Muscle of leg (tissue), 3 donors: ENCODE measurements at regions not wholly inside any gene's neighbourhood (a gene's known extent, or its start where the extent isn't known, plus 50 kb on each side); places are given as distances from the start of the nearest gene placed in this dataset.

Experiments used
- DNase-seq: peaks from one replicate; pipeline ENCODE4 v3.0.0; 2013
- H3K27ac ChIP-seq: one replicate; pipeline ENCODE4 v1.5.1; 2013; ENCODE audit warnings: mild to moderate bottlenecking, low read length, control low read depth
- H3K27me3 ChIP-seq: one replicate; pipeline ENCODE4 v1.6.1; 2013; ENCODE audit warnings: low read length; ENCODE audit not compliant: control insufficient read depth, insufficient read depth
- H3K36me3 ChIP-seq: one replicate; pipeline ENCODE4 v1.6.1; 2013; ENCODE audit warnings: low read length; ENCODE audit not compliant: control insufficient read depth, insufficient read depth
- H3K4me1 ChIP-seq: one replicate; pipeline ENCODE4 v1.6.1; 2013; ENCODE audit warnings: low read length; ENCODE audit not compliant: control insufficient read depth, insufficient read depth
- H3K4me3 ChIP-seq: one replicate; pipeline ENCODE4 v1.5.1; 2013; ENCODE audit warnings: low read length, control low read depth
- H3K9me3 ChIP-seq: replicated peaks from 2 replicates; pipeline ENCODE4 v1.6.1; 2013; ENCODE audit warnings: low read depth, low read length; ENCODE audit not compliant: control insufficient read depth
- WGBS: methylation state at CpG from one replicate; pipeline ENCODE4 v1.1.5; 2013; ENCODE audit warnings: missing lambda C conversion rate; ENCODE audit not compliant: insufficient coverage; 5-methylcytosine and 5-hydroxymethylcytosine counted together

DNA sequence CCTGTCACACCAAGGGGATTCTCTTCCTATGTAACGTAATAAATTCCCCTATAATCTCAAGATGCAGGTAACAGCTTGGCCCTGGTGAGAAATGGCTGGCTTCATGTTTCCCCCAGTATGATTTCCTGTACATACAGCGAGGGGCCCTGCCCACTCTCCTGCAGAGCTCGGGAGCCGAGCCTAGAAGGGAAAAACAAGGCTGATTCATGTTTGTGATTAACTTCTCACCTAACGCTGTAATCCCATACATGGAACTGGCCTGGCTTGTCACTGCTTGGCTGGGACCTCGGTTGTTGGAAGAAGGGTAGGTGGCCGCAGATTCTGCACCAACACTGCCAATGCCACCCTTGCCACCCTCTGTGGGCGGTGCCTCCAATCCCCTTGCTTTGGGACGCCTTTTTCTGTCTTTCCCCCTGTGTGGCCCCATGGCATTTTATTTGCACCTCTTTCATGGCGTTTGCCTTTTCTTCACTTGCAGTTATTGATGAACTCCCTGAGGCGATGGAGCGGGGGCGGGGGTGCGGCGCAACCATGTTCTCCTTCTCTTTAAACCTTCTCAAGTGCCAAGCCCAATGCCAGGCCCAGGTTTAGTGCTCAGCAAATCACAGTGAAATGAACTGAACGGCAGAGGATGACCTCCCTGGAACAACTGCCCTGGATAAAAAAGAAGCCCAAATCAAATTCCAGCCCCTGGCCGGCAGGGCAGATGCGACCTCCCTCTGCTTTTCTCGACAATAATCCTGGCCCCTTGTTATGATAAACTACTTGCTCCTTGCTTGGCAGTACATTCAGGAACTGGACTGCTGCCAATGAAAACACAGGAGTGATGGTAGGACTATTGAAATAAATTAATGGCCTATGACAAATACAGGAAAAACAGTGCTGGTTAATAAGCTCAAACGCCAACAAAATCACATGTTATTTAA is 108.1 kb downstream of the TMEM174 start:
- Histone ChIP-seq H3K4me3 (no peak overlapping the region), H3K27me3 (peaks cover 33% of the 10 kb centered on the region), H3K36me3 (no peaks in the 10 kb centered on the region), H3K9me3 (no peaks in the 10 kb centered on the region), H3K27ac (no peak overlapping the region), H3K4me1 (no peaks in the 10 kb centered on the region)
- WGBS = 72% methylated on average over 11 of the region's 20 CpGs
- peak; percentile 59 for DNase-seq

DNA sequence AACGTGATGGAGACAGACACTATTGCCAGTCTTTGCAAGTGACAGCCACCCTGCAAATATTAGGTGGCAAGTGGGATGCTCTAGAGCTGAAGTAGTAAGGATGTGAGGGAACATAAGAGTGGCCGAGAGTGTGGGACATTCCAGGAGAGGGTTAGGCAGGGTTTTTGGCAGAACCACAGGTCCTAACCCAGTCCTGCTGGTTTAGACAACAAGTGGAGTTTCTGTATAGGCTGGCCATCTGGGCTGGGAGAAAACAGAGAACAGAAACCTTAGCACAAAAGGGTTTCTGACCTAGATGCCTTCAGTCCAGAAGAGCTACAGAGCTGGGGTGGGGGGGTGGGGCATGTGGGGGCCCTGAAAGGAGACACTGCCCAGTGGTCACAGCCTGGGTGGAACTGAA is 107.4 kb downstream of the TMEM174 start:
- no peak overlapping the region for H3K27ac ChIP-seq
- 67% methylated on average over 2 of the region's 2 CpGs for WGBS

DNA sequence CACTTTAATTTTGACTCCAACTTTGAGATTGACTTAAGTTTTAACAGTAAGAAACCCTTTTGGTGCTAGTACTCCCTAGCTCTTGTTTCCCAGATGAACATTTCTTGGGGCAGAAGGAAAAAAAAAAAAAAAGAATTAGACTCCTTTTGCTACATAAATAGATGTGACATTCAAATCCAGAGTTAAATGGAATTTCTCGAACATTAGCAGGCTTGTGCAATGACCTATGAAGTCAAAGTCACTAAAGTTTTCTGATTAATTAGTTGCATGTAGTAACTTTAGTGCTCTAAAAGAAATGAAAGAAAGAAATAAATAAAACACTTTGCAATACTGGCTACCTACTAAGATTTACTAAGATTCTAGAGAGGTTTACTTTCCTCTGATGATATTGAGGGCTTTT is 106.8 kb downstream of the TMEM174 start:
- no peak for DNase-seq
- Histone ChIP-seq H3K4me3 (no peak overlapping the region), H3K36me3 (no peaks in the 10 kb centered on the region), H3K27ac (no peak overlapping the region), H3K9me3 (no peaks in the 10 kb centered on the region), H3K27me3 (peaks cover 31% of the 10 kb centered on the region), H3K4me1 (peaks cover 7% of the 10 kb centered on the region)
- no CpG with 5 or more reads among the region's 1 CpG for WGBS

More for the DNA sequence above, 107.4 kb downstream of the TMEM174 start:
- DNase-seq = no peak
- Histone ChIP-seq H3K36me3 (no peaks in the 10 kb centered on the region), H3K4me1 (peaks cover 1% of the 10 kb centered on the region), H3K4me3 (no peak overlapping the region), H3K9me3 (no peaks in the 10 kb centered on the region), H3K27me3 (peaks cover 33% of the 10 kb centered on the region)

DNA sequence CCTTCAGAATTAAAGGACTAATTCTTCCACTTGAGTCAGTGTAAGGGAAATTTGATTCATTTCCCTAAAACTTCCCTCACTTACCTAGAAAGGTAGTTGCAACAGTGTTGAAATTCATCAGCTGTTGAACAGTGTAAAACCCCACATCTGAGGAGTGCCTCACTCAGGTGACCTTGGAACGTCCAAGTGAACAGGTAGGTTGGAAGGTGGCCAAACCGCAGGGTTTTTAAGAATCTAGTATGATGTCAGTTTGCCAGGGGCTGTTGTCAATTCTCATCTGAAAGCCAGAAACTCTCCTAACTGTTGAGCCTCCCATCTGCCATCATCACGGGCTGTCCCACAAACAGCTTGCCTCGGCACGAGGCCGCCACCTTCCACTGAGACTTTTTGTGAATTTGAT is 105.7 kb downstream of the TMEM174 start:
- Histone ChIP-seq H3K4me1 (peaks cover 11% of the 10 kb centered on the region), H3K27ac (no peak overlapping the region), H3K36me3 (no peaks in the 10 kb centered on the region), H3K9me3 (no peaks in the 10 kb centered on the region), H3K27me3 (peaks cover 31% of the 10 kb centered on the region), H3K4me3 (no peak overlapping the region)
- WGBS = 20% methylated on average over 1 of the region's 6 CpGs
- no peak for DNase-seq

DNA sequence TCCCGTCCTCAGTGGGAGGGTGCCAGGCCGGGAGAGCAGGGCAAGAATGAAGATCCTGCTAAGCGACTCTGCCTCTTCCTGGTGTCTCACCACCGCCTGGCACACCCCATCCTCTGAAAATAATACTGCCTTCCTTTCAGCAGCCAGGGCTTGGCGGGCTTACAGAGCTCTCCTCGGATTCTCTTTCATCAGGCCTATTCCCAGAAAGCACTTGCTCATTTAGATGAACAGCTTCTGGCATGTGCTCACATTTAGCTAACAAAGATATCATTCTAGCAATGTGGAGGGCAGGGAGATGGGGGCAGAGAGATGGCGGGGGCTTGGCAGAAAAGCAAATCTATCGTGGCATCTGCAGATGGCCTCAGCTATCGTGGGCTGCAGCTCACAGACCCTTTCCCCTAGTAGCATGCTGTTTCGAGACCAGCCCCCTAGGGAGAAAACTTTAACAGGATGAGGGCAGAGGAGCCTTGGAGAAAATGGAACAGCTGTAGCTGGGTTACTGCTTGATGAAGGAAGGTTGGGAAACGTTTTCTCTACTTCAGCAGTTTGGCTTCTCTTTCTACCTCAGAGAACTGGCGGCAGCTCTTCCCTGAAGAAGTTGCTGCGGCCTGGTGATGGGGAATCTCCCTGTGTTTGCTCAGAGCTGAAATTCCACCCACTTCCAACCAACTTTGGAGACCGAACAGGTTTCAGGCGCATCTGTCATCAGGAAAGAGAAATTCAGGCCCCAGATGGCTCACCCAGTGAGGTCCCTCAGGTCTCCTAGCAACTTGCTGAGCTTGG is 102.1 kb downstream of the TMEM174 start:
- no peaks in the 10 kb centered on the region for H3K36me3 ChIP-seq
- no peaks in the 10 kb centered on the region for H3K9me3 ChIP-seq
- H3K4me3 ChIP-seq = no peak overlapping the region
- WGBS = 34% methylated on average over 7 of the region's 15 CpGs
- H3K27ac ChIP-seq = no peak overlapping the region
- peaks cover 11% of the 10 kb centered on the region for H3K4me1 ChIP-seq
- peak; percentile 62 for DNase-seq
- peaks cover 18% of the 10 kb centered on the region for H3K27me3 ChIP-seq

DNA sequence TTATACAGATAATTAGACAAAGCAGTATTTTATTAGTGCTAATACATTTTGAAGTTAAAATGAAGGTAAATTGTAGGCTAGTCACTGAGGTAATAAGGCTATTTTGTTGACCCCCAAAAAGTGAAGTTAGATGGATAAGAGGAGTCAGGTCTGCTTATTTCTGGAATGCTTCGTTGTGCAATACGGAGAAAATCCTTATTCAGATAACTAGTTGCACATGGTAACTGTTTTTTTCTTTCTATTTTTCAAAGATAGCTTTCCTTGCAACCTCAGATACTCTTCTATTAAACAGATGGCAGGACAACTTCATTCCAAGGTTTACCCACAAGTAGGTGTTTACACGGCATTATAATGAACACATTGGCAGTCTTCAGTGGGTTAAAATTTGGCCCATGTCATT is 101.1 kb downstream of the TMEM174 start:
- peaks cover 11% of the 10 kb centered on the region for H3K4me1 ChIP-seq
- H3K4me3 ChIP-seq = no peak overlapping the region
- no peak for DNase-seq
- no peaks in the 10 kb centered on the region for H3K9me3 ChIP-seq
- WGBS = no CpG with 5 or more reads among the region's 3 CpGs
- no peak overlapping the region for H3K27ac ChIP-seq
- no peaks in the 10 kb centered on the region for H3K36me3 ChIP-seq
- H3K27me3 ChIP-seq = peaks cover 22% of the 10 kb centered on the region

DNA sequence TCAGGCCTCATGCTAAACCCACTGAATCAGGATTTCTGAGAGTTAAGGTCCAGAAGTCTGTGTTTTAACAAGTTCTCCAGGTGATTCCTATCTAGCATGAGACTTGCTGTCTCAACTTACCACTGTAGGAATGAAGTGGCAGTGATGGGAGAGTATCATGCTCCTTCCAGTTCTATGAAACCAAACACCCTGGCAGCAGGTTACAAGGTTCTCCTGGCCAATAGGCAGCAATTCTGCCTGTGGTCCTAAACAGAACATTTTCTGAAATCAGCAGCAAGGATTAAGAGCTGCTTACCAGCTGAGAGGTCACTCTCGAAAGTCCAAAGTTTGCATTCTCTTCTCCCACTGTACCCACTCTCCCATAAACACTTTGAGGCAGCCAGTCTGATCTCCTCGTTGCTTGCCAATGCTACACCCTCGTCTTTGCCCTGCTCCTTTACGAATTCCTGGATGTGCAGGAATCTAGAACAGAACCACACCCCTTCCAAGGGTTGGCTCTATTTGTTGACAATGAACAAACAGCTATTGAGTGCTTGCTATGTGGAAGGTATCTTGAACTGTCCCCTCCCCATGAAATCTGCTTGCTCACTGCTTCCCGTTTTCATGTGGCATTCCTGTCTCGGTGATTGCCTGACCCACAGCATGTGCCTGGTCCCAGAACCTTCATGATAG is 100.5 kb downstream of the TMEM174 start:
- WGBS = 50% methylated on average over 1 of the region's 6 CpGs
- Histone ChIP-seq H3K36me3 (no peaks in the 10 kb centered on the region), H3K4me1 (peaks cover 11% of the 10 kb centered on the region), H3K27me3 (peaks cover 19% of the 10 kb centered on the region), H3K9me3 (no peaks in the 10 kb centered on the region), H3K4me3 (no peak overlapping the region), H3K27ac (no peak overlapping the region)
- DNase-seq = no peak

DNA sequence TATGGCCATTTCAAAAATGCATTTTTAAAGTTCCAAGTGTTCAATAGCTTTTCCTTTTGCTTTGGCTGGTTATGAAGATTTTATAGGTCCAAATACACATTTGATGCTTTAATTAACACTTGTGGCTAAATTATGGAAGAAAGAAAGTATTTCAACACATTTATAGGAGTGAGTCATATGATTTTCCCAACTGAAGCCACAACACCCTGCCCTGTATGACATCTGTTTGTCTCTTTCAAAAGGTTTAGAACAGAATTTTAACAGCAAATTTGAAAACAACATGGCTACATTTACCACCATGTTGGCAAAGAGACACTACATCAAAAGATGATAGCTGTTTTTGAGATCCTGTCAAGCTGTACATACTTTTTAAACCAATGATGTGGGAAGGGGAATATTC is 99.4 kb downstream of the TMEM174 start:
- H3K4me1 ChIP-seq = peaks cover 11% of the 10 kb centered on the region
- H3K27me3 ChIP-seq = peaks cover 24% of the 10 kb centered on the region
- DNase-seq = no peak
- H3K27ac ChIP-seq = no peak overlapping the region
- no peaks in the 10 kb centered on the region for H3K9me3 ChIP-seq
- H3K36me3 ChIP-seq = no peaks in the 10 kb centered on the region
- no peak overlapping the region for H3K4me3 ChIP-seq

DNA sequence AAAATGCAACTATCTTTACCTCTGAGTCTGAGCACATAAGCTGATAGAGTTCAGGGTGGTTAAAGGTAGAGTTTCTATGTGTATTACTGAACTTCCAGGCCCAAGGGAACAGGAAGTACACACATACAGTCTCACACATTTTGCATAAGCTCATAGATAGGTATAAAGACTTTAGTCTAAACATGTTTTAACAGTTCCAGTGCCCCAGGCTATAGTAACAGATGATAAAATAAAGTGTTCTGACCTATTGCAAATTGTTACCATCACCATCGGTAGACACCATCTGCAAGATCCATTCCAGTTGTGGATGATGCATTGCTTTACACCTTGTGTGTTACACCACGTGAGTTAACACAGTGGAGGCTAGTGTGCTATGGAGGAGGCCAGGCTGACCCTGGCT is 95.8 kb downstream of the TMEM174 start:
- Histone ChIP-seq H3K9me3 (no peaks in the 10 kb centered on the region), H3K4me1 (peaks cover 13% of the 10 kb centered on the region), H3K27ac (no peak overlapping the region), H3K27me3 (peaks cover 32% of the 10 kb centered on the region), H3K36me3 (no peaks in the 10 kb centered on the region), H3K4me3 (no peak overlapping the region)
- WGBS = no CpG with 5 or more reads among the region's 2 CpGs
- no peak for DNase-seq
